LNCAP (cell line): ENCODE measurements at regions not wholly inside any gene's neighbourhood (a gene's known extent, or its start where the extent isn't known, plus 50 kb on each side); places are given as distances from the start of the nearest gene placed in this dataset.

Source experiments
- CTCF ChIP-seq: fragments of 450-650 bp; IDR thresholded peaks from 2 replicates; pipeline ENCODE4 v1.5.1; 2017; ENCODE audit warnings: mild to moderate bottlenecking

GRCh38 chr6:132076452-132076851 lies 125.3 kb upstream of the CCN2 start:
- TF ChIP-seq CTCF, result no peak

- TF ChIP-seq CTCF, result no peak
Measured at GRCh38 chr6:132072831-132073230, 121.7 kb upstream of the CCN2 start.

GRCh38 chr6:132072271-132072670 lies 121.1 kb upstream of the CCN2 start:
- no peak for TF ChIP-seq CTCF

GRCh38 chr6:132070356-132070755 lies 119.2 kb upstream of the CCN2 start:
- TF ChIP-seq CTCF, result no peak

GRCh38 chr6:132068766-132069165 lies 117.6 kb upstream of the CCN2 start:
- TF ChIP-seq CTCF, result no peak

GRCh38 chr6:132067286-132067685 lies 116.1 kb upstream of the CCN2 start:
- no peak for TF ChIP-seq CTCF

GRCh38 chr6:132065556-132065955 lies 114.4 kb upstream of the CCN2 start:
- no peak for TF ChIP-seq CTCF

- no peak for TF ChIP-seq CTCF
Measured at GRCh38 chr6:132063738-132064137, 112.6 kb upstream of the CCN2 start.
